Natural killer cell (primary cell): ENCODE measurements at regions not wholly inside any gene's neighbourhood (a gene's known extent, or its start where the extent isn't known, plus 50 kb on each side); places are given as distances from the start of the nearest gene placed in this dataset.

Experiments used
- ATAC-seq, 3 donors: fragments of 150-1000 bp in 2 of 3; fragments of 200-7000 bp in 1 of 3; cut with Tn5 transposase; 1 replicate in 1 of 3; 2 replicates in 2 of 3; pipeline ENCODE4 v1.10.0; 2021; ENCODE audit warnings: mild to moderate bottlenecking in 2 of 3, moderate library complexity in 2 of 3
- DNase-seq, 2 donors: peaks; one replicate each; pipeline versions ENCODE4 v3.0.0 to v3.0.0-alpha.2; 2013 to 2021; ENCODE audit warnings: mixed read lengths in 1 of 2
- H3K27ac ChIP-seq: one replicate; pipeline ENCODE4 v1.5.1; 2013; ENCODE audit warnings: mild to moderate bottlenecking, low read length
- H3K27me3 ChIP-seq: one replicate; pipeline ENCODE4 v1.6.1; 2013; ENCODE audit warnings: low read length; ENCODE audit not compliant: control insufficient read depth, insufficient read depth
- H3K36me3 ChIP-seq: one replicate; pipeline ENCODE4 v1.6.1; 2013; ENCODE audit warnings: low read length; ENCODE audit not compliant: control insufficient read depth, insufficient read depth
- H3K4me1 ChIP-seq: one replicate; pipeline ENCODE4 v1.6.1; 2013; ENCODE audit warnings: low read length; ENCODE audit not compliant: control insufficient read depth, insufficient read depth
- H3K4me3 ChIP-seq: one replicate; pipeline ENCODE4 v1.5.1; 2013; ENCODE audit warnings: low read length
- H3K9me3 ChIP-seq: one replicate; pipeline ENCODE4 v1.6.1; 2013; ENCODE audit warnings: low read length; ENCODE audit not compliant: control insufficient read depth, insufficient read depth
- H3K27ac Mint-ChIP-seq, 2 donors: one replicate each; pipeline ENCODE4 v1.8.0; 2022; ENCODE audit warnings: mild to moderate bottlenecking in 2 of 2, mixed read lengths in 2 of 2, moderate library complexity in 1 of 2
- H3K27me3 Mint-ChIP-seq, 2 donors: one replicate each; pipeline ENCODE4 v1.8.0; 2022; ENCODE audit warnings: low read depth in 2 of 2, mixed read lengths in 2 of 2
- H3K36me3 Mint-ChIP-seq: one replicate; pipeline ENCODE4 v1.8.0; 2022; ENCODE audit warnings: mixed read lengths
- H3K4me1 Mint-ChIP-seq, 2 donors: one replicate each; pipeline ENCODE4 v1.8.0; 2022; ENCODE audit warnings: mixed read lengths in 2 of 2
- H3K4me3 Mint-ChIP-seq: one replicate; pipeline ENCODE4 v1.8.0; 2022; ENCODE audit warnings: mild to moderate bottlenecking, moderate library complexity, mixed read lengths
- H3K9me3 Mint-ChIP-seq, 2 donors: one replicate each; pipeline ENCODE4 v1.8.0; 2022; ENCODE audit warnings: mixed read lengths in 2 of 2
- CTCF ChIP-seq: fragments of 200-600 bp; IDR thresholded peaks from one replicate; pipeline ENCODE4 v1.8.0; 2022; ENCODE audit warnings: antibody characterized with exemption
- WGBS: methylation state at CpG from one replicate; pipeline ENCODE4 v1.1.7; 2013; ENCODE audit warnings: missing lambda C conversion rate; ENCODE audit not compliant: insufficient coverage; 5-methylcytosine and 5-hydroxymethylcytosine counted together
- intact Hi-C: fragments of 100-400 bp; cut with micrococcal nuclease; formaldehyde crosslinking; loops from one replicate; pipeline ENCODE4 v1.14.2; 2022

- no peak for DNase-seq
- H3K4me3 ChIP-seq = no peak overlapping the region
- H3K27ac ChIP-seq = no peak overlapping the region
- no CpG with 5 or more reads among the region's 1 CpG for WGBS
- peaks cover 2% of the 10 kb centered on the region in 2 donors for H3K9me3 Mint-ChIP-seq
- H3K27ac Mint-ChIP-seq = no peak overlapping the region
- intact Hi-C loops = no loop called here
- H3K27me3 Mint-ChIP-seq = no peaks in the 10 kb centered on the region
- H3K36me3 ChIP-seq = no peaks in the 10 kb centered on the region
- H3K27me3 ChIP-seq = no peaks in the 10 kb centered on the region
- no peak for ATAC-seq
- no peaks in the 10 kb centered on the region for H3K36me3 Mint-ChIP-seq
- H3K4me1 ChIP-seq = no peaks in the 10 kb centered on the region
- no peaks in the 10 kb centered on the region for H3K9me3 ChIP-seq
- no peak for TF ChIP-seq CTCF
- no peak overlapping the region for H3K4me3 Mint-ChIP-seq
- H3K4me1 Mint-ChIP-seq = no peaks in the 10 kb centered on the region
These were observed 83.8 kb downstream of the CCER1 start for GRCh38 chr12:90870971-90871725.

GRCh38 chr12:90868626-90869025, 86.3 kb downstream of the CCER1 start:
- Histone ChIP-seq H3K4me3 (no peak overlapping the region), H3K4me1 (no peaks in the 10 kb centered on the region), H3K27ac (no peak overlapping the region), H3K27me3 (no peaks in the 10 kb centered on the region), H3K9me3 (no peaks in the 10 kb centered on the region), H3K36me3 (no peaks in the 10 kb centered on the region)
- DNase-seq (no peak), ATAC-seq (no peak)
- Mint-ChIP-seq H3K4me3 (no peak overlapping the region), H3K27ac (no peak overlapping the region), H3K36me3 (no peaks in the 10 kb centered on the region), H3K4me1 (no peaks in the 10 kb centered on the region), H3K9me3 (peaks cover 2% of the 10 kb centered on the region in 2 donors), H3K27me3 (no peaks in the 10 kb centered on the region)
- intact Hi-C loops = no loop called here
- whole genome bisulfite sequencing = no CpG with 5 or more reads among the region's 1 CpG
- TF ChIP-seq CTCF = no peak

- Mint-ChIP-seq H3K4me3 (no peak overlapping the region), H3K27ac (no peak overlapping the region), H3K36me3 (no peaks in the 10 kb centered on the region), H3K9me3 (peaks cover 0 to 2% of the 10 kb centered on the region in 2 donors), H3K4me1 (no peaks in the 10 kb centered on the region), H3K27me3 (no peaks in the 10 kb centered on the region)
- intact Hi-C loops = no loop called here
- H3K4me1 ChIP-seq = no peaks in the 10 kb centered on the region
- no peaks in the 10 kb centered on the region for H3K9me3 ChIP-seq
- ATAC-seq (no peak), DNase-seq (no peak)
- H3K36me3 ChIP-seq = no peaks in the 10 kb centered on the region
- H3K27ac ChIP-seq = no peak overlapping the region
- H3K27me3 ChIP-seq = no peaks in the 10 kb centered on the region
- no peak overlapping the region for H3K4me3 ChIP-seq
- TF ChIP-seq CTCF = no peak
These were observed 95.4 kb downstream of the CCER1 start for GRCh38 chr12:90859591-90859990.

- intact Hi-C loops = no loop called here
- Histone ChIP-seq H3K27me3 (no peaks in the 10 kb centered on the region), H3K4me1 (no peaks in the 10 kb centered on the region), H3K27ac (no peak overlapping the region), H3K9me3 (no peaks in the 10 kb centered on the region), H3K4me3 (no peak overlapping the region), H3K36me3 (no peaks in the 10 kb centered on the region)
- Mint-ChIP-seq H3K9me3 (peaks cover 0 to 2% of the 10 kb centered on the region in 2 donors), H3K4me1 (no peaks in the 10 kb centered on the region), H3K27me3 (no peaks in the 10 kb centered on the region), H3K36me3 (no peaks in the 10 kb centered on the region), H3K27ac (no peak overlapping the region), H3K4me3 (no peak overlapping the region)
- ATAC-seq (no peak), DNase-seq (no peak)
- TF ChIP-seq CTCF = no peak
- WGBS = 33% methylated on average over 1 of the region's 2 CpGs
These were observed 96.7 kb downstream of the CCER1 start for GRCh38 chr12:90858252-90858651.
